ENCODE measurements at regions not wholly inside any gene's neighbourhood (a gene's known extent, or its start where the extent isn't known, plus 50 kb on each side); places are given as distances from the start of the nearest gene placed in this dataset.

- H3K27ac Mint-ChIP-seq = no peak overlapping the region
- H3K4me1 Mint-ChIP-seq = no peaks in the 10 kb centered on the region
- no peaks in the 10 kb centered on the region for H3K27me3 ChIP-seq (ENCODE audit: insufficient read depth)
- no peak for ATAC-seq
- no peaks in the 10 kb centered on the region for H3K79me2 ChIP-seq (replicated peaks; ENCODE audit: insufficient read depth)
- H3K4me1 ChIP-seq (ENCODE audit: insufficient read depth) = 0 out of 2 replicates have a peak, but pooled peaks cover 3% of the 10 kb centered on the region
- no peaks in the 10 kb centered on the region; the same call in 2 of the 3 replicates for H3K9me3 Mint-ChIP-seq
- no peaks in the 10 kb centered on the region for H4K20me1 ChIP-seq (replicated peaks; ENCODE audit: insufficient read depth)
- TF ChIP-seq ZNF331 (CRISPR knock-in tag; IDR thresholded peaks at IDR 0.05; ENCODE audit: low read depth) = no peak
- no peak for TF ChIP-seq NANOG (IDR thresholded peaks at IDR 0.05; ENCODE audit: borderline replicate concordance)
- TF ChIP-seq JUNB (IDR thresholded peaks at IDR 0.05; ENCODE audit: unreplicated experiment) = no peak
- no peak for TF ChIP-seq ETS1 (IDR thresholded peaks at IDR 0.05)
- no peak for TF ChIP-seq EZH2phosphoT487 (IDR thresholded peaks at IDR 0.05; ENCODE audit: unreplicated experiment)
- no peak for TF ChIP-seq REST (IDR thresholded peaks at IDR 0.05; ENCODE audit: unreplicated experiment)
- no peak for TF ChIP-seq CTCF (conservative IDR thresholded peaks at IDR 0.05; ENCODE audit: low read depth in 2 of 2)
- no peak for TF ChIP-seq EZH2 (IDR thresholded peaks at IDR 0.05; ENCODE audit: low read depth, unreplicated experiment)
- no peak for TF ChIP-seq ZNF114 (CRISPR knock-in tag; IDR thresholded peaks at IDR 0.05)
- no peak for TF ChIP-seq STAT1 (IDR thresholded peaks at IDR 0.05; ENCODE audit: unreplicated experiment)
- TF ChIP-seq CREB1 (CRISPR knock-in tag; IDR thresholded peaks at IDR 0.05; ENCODE audit: low read depth) = no peak
- TF ChIP-seq ZNF462 (CRISPR knock-in tag; IDR thresholded peaks at IDR 0.05) = no peak
- TF ChIP-seq POLR2AphosphoS5 (IDR thresholded peaks at IDR 0.05; ENCODE audit: low read depth) = no peak
- H3F3A ChIP-seq (replicated peaks; ENCODE audit: low read depth) = no peaks in the 10 kb centered on the region
- H3K27me3 Mint-ChIP-seq (ENCODE audit: insufficient read depth, low read depth, poor library complexity) = no peaks in the 10 kb centered on the region
- no peak overlapping the region for H3K4me3 ChIP-seq
- H2AFZ ChIP-seq = no peak overlapping the region
- no peaks in the 10 kb centered on the region for H3K36me3 ChIP-seq (ENCODE audit: insufficient read depth)
- no peak for DNase-seq (ENCODE audit: low spot score)
- H3K4me2 ChIP-seq = no peak overlapping the region
- no peaks in the 10 kb centered on the region for H3K36me3 Mint-ChIP-seq (ENCODE audit: low read depth)
- no peak overlapping the region for H3K27ac ChIP-seq (ENCODE audit: low read depth)
- no peak overlapping the region for H3K4me3 Mint-ChIP-seq
- peaks cover 4% of the 10 kb centered on the region for H3K9me2 ChIP-seq (ENCODE audit: insufficient read depth)
These were observed 130.9 kb upstream of the ADCY1 start for GRCh38 chr7:45443263-45443662.

Data from GM23338 (cell line).